Neural cell (in vitro differentiated cells): ENCODE measurements at regions not wholly inside any gene's neighbourhood (a gene's known extent, or its start where the extent isn't known, plus 50 kb on each side); places are given as distances from the start of the nearest gene placed in this dataset.

ENCODE experiments used
- H2AFZ ChIP-seq: fragments of 200-600, 300-800 bp; sonication (generic), shearing (Covaris generic); 2 replicates; pipeline ENCODE4 v1.6.0; 2014; ENCODE audit warnings: low read depth, mild to moderate bottlenecking, antibody characterized with exemption, low read length, moderate library complexity
- H3F3A ChIP-seq: fragments of 200-600 bp; shearing (Covaris generic); 2 replicates; pipeline ENCODE4 v1.6.1; 2016; ENCODE audit warnings: mild to moderate bottlenecking, moderate library complexity, mixed read lengths, antibody characterized with exemption, low read length; ENCODE audit not compliant: insufficient read depth, poor library complexity, severe bottlenecking
- H3K27ac ChIP-seq: fragments of 200-600, 300-800 bp; sonication (generic), shearing (Covaris generic); 2 replicates; pipeline ENCODE4 v1.5.1; 2014; ENCODE audit warnings: mild to moderate bottlenecking, low read length, moderate library complexity
- H3K27me3 ChIP-seq: fragments of 300-800, 200-600 bp; sonication (generic), shearing (Covaris generic); 2 replicates; pipeline ENCODE4 v1.6.0; 2014; ENCODE audit warnings: mild to moderate bottlenecking, low read depth, low read length, moderate library complexity; ENCODE audit not compliant: insufficient read depth
- H3K36me3 ChIP-seq: fragments of 300-800, 200-600 bp; sonication (generic), shearing (Covaris generic); 2 replicates; pipeline ENCODE4 v1.5.1; 2014; ENCODE audit warnings: mild to moderate bottlenecking, antibody characterized with exemption, low read length, moderate library complexity; ENCODE audit not compliant: insufficient read depth
- H3K4me2 ChIP-seq: fragments of 300-800, 200-600 bp; sonication (generic), shearing (Covaris generic); 2 replicates; pipeline ENCODE4 v1.6.0; 2014; ENCODE audit warnings: mild to moderate bottlenecking, low read length
- H3K4me3 ChIP-seq: fragments of 300-800, 200-600 bp; sonication (generic), shearing (Covaris generic); 2 replicates; pipeline ENCODE4 v1.5.1; 2014; ENCODE audit warnings: mild to moderate bottlenecking, low read length, moderate library complexity
- H3K79me2 ChIP-seq: fragments of 200-600 bp; shearing (Covaris generic); replicated peaks from 2 replicates; pipeline ENCODE4 v1.6.0; 2014; ENCODE audit warnings: mild to moderate bottlenecking, low read length, moderate library complexity; ENCODE audit not compliant: insufficient read depth
- H3K9ac ChIP-seq: fragments of 300-800, 200-600 bp; sonication (generic), shearing (Covaris generic); 2 replicates; pipeline ENCODE4 v1.6.1; 2016; ENCODE audit warnings: mild to moderate bottlenecking, low read length, mixed read lengths
- H3K9me2 ChIP-seq: fragments of 200-600 bp; shearing (Covaris generic); 2 replicates; pipeline ENCODE4 v1.6.1; 2016; ENCODE audit warnings: mild to moderate bottlenecking, low read length, mixed read lengths; ENCODE audit not compliant: insufficient read depth
- H3K9me3 ChIP-seq: fragments of 200-600, 300-800 bp; sonication (generic), shearing (Covaris generic); 2 replicates; pipeline ENCODE4 v1.6.1; 2016; ENCODE audit warnings: mild to moderate bottlenecking, mixed run types, low read length, moderate library complexity, mixed read lengths
- H4K20me1 ChIP-seq: fragments of 200-600 bp; shearing (Covaris generic); 2 replicates; pipeline ENCODE4 v1.6.1; 2016; ENCODE audit warnings: mild to moderate bottlenecking, mixed run types; ENCODE audit not compliant: insufficient read depth
- EP300 ChIP-seq: fragments of 450-650 bp; conservative IDR thresholded peaks from 2 replicates; pipeline ENCODE4 v1.6.1; 2014; ENCODE audit warnings: antibody characterized with exemption, mild to moderate bottlenecking, moderate library complexity; ENCODE audit not compliant: poor library complexity, severe bottlenecking
- EZH2 ChIP-seq: fragments of 200-600, 300-800 bp; shearing (Covaris generic), sonication (generic); IDR thresholded peaks from 2 replicates; pipeline ENCODE4 v1.6.1; 2014; ENCODE audit warnings: antibody characterized with exemption, low read length, borderline replicate concordance, mild to moderate bottlenecking; ENCODE audit not compliant: insufficient read depth, poor library complexity, severe bottlenecking
- MXI1 ChIP-seq: fragments of 450-650 bp; conservative IDR thresholded peaks from 2 replicates; pipeline ENCODE4 v1.6.1; 2014; ENCODE audit warnings: antibody characterized with exemption, mild to moderate bottlenecking; ENCODE audit not compliant: poor library complexity, severe bottlenecking
- POLR2AphosphoS5 ChIP-seq: IDR thresholded peaks from 2 replicates; pipeline ENCODE4 v1.6.1; 2012
- RAD21 ChIP-seq: fragments of 450-650 bp; conservative IDR thresholded peaks from 2 replicates; pipeline ENCODE4 v1.6.1; 2014; ENCODE audit warnings: antibody characterized with exemption, mild to moderate bottlenecking, moderate library complexity
- SMC3 ChIP-seq: fragments of 450-650 bp; conservative IDR thresholded peaks from 2 replicates; pipeline ENCODE4 v1.6.1; 2014; ENCODE audit warnings: antibody characterized with exemption, mild to moderate bottlenecking, moderate library complexity; ENCODE audit not compliant: poor library complexity
- TAF1 ChIP-seq: IDR thresholded peaks from 2 replicates; pipeline ENCODE4 v1.6.1; 2012; ENCODE audit warnings: low read depth
- TF ChIP-seq, protein P1 (sequence below): IDR thresholded peaks from 2 replicates; pipeline ENCODE4 v1.6.1; 2012; ENCODE audit warnings: borderline replicate concordance
- TF ChIP-seq, protein P2 (sequence below): fragments of 450-650 bp; IDR thresholded peaks from 2 replicates; pipeline ENCODE4 v1.5.1; 2014; ENCODE audit warnings: antibody characterized with exemption, mild to moderate bottlenecking, moderate library complexity; ENCODE audit not compliant: poor library complexity, severe bottlenecking

DNA sequence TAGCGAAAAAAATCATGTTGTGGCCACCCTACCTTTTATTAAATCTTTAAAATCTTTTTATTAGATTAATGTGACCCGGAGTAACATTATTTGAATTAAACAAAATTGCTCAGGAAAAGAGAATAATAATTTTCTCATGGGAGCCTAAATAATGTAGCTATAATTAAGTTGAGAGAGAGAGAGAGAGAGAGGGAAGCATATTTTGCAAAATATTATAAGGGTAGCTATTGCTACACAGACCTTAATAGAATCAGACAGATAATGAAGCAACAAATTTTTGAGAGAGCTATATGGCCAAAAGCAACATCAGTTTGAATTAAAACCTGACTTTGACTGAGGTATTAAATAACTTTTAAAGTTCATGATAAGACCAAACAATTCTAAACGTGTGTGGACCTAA is 703.5 kb downstream of the TMTC2 start:
- Histone ChIP-seq H3K27ac (no peak overlapping the region), H3K9me3 (no peaks in the 10 kb centered on the region), H4K20me1 (no peaks in the 10 kb centered on the region), H3K27me3 (no peaks in the 10 kb centered on the region), H3K9ac (no peak overlapping the region), H3K36me3 (no peaks in the 10 kb centered on the region), H3K4me3 (no peak overlapping the region), H3K9me2 (no peaks in the 10 kb centered on the region), H3K4me2 (no peak overlapping the region), H3F3A (no peaks in the 10 kb centered on the region), H2AFZ (no peak overlapping the region), H3K79me2 (no peaks in the 10 kb centered on the region)
- no peak for TF ChIP-seq RAD21
- TF ChIP-seq MXI1 = no peak
- no peak for TF ChIP-seq EP300
- no peak for TF ChIP-seq SMC3
- TF ChIP-seq TAF1 = no peak
- TF ChIP-seq, protein P1, sequence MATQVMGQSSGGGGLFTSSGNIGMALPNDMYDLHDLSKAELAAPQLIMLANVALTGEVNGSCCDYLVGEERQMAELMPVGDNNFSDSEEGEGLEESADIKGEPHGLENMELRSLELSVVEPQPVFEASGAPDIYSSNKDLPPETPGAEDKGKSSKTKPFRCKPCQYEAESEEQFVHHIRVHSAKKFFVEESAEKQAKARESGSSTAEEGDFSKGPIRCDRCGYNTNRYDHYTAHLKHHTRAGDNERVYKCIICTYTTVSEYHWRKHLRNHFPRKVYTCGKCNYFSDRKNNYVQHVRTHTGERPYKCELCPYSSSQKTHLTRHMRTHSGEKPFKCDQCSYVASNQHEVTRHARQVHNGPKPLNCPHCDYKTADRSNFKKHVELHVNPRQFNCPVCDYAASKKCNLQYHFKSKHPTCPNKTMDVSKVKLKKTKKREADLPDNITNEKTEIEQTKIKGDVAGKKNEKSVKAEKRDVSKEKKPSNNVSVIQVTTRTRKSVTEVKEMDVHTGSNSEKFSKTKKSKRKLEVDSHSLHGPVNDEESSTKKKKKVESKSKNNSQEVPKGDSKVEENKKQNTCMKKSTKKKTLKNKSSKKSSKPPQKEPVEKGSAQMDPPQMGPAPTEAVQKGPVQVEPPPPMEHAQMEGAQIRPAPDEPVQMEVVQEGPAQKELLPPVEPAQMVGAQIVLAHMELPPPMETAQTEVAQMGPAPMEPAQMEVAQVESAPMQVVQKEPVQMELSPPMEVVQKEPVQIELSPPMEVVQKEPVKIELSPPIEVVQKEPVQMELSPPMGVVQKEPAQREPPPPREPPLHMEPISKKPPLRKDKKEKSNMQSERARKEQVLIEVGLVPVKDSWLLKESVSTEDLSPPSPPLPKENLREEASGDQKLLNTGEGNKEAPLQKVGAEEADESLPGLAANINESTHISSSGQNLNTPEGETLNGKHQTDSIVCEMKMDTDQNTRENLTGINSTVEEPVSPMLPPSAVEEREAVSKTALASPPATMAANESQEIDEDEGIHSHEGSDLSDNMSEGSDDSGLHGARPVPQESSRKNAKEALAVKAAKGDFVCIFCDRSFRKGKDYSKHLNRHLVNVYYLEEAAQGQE = no peak
- TF ChIP-seq EZH2 = no peak
- no peak for TF ChIP-seq POLR2AphosphoS5
- TF ChIP-seq, protein P2, sequence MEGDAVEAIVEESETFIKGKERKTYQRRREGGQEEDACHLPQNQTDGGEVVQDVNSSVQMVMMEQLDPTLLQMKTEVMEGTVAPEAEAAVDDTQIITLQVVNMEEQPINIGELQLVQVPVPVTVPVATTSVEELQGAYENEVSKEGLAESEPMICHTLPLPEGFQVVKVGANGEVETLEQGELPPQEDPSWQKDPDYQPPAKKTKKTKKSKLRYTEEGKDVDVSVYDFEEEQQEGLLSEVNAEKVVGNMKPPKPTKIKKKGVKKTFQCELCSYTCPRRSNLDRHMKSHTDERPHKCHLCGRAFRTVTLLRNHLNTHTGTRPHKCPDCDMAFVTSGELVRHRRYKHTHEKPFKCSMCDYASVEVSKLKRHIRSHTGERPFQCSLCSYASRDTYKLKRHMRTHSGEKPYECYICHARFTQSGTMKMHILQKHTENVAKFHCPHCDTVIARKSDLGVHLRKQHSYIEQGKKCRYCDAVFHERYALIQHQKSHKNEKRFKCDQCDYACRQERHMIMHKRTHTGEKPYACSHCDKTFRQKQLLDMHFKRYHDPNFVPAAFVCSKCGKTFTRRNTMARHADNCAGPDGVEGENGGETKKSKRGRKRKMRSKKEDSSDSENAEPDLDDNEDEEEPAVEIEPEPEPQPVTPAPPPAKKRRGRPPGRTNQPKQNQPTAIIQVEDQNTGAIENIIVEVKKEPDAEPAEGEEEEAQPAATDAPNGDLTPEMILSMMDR = no peak

DNA sequence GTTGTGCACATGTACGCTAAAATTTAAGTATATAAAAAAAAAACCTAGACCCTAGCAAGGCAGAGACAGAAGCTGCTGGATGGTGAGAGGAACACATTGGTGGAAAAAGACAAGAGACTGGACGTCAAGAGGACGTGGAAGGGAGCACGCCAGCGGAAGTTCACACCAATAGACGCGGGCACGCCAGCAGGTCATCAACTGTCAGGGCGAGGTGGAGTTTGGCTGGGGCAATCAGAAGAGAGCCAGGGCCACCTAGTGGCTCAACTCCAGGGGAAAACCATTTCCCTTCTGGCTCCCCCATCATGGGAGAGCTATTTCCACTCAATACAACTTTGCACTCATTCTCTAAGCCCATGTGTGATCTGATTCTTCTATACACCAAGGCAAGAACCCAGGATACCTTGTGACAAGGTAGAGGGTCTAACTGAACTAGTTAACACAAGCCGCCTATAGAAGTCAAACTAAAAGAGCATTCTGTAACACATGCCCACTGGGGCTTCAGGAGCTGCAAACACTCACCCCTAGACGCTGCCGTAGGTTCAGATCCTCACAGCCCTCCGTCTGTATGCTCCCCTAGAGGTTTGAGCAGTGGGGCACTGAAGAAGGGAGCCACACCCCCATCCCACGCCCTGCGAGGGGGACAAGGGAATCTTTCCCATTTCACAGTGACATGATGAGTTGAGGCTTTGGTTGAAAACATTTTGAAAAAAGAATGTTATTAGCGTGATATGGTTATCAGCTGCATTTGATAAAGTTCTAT is 702.7 kb downstream of the TMTC2 start:
- no peak overlapping the region for H2AFZ ChIP-seq
- no peaks in the 10 kb centered on the region for H3K9me2 ChIP-seq
- no peak overlapping the region for H3K9ac ChIP-seq
- no peaks in the 10 kb centered on the region for H3K79me2 ChIP-seq
- no peak overlapping the region for H3K4me2 ChIP-seq
- TF ChIP-seq SMC3 (no peak), POLR2AphosphoS5 (no peak), EZH2 (no peak), RAD21 (no peak), EP300 (no peak), MXI1 (no peak), TAF1 (no peak)
- TF ChIP-seq, protein P1 = no peak
- TF ChIP-seq, protein P2 = no peak
- H3K27me3 ChIP-seq = no peaks in the 10 kb centered on the region
- H3K9me3 ChIP-seq = no peaks in the 10 kb centered on the region
- H4K20me1 ChIP-seq = no peaks in the 10 kb centered on the region
- H3F3A ChIP-seq = no peaks in the 10 kb centered on the region
- H3K36me3 ChIP-seq = no peaks in the 10 kb centered on the region
- no peak overlapping the region for H3K27ac ChIP-seq
- no peak overlapping the region for H3K4me3 ChIP-seq
